Endothelial cell of umbilical vein (primary cell): ENCODE measurements at regions not wholly inside any gene's neighbourhood (a gene's known extent, or its start where the extent isn't known, plus 50 kb on each side); places are given as distances from the start of the nearest gene placed in this dataset.

Source experiments
- CTCF ChIP-seq, 2 donors: IDR thresholded peaks; 1 replicate in 1 of 2; 2 replicates in 1 of 2; pipeline ENCODE4 v1.5.1; 2011; ENCODE audit warnings: low read length in 2 of 2, mild to moderate bottlenecking in 2 of 2, moderate library complexity in 2 of 2, control low read depth in 1 of 2, inconsistent platforms in 1 of 2, low read depth in 1 of 2; ENCODE audit not compliant: insufficient read depth in 1 of 2; ENCODE audit errors: extremely low read depth in 1 of 2
- EZH2 ChIP-seq: IDR thresholded peaks from 2 replicates; pipeline ENCODE4 v1.6.1; 2012; ENCODE audit warnings: borderline replicate concordance, low read depth, mild to moderate bottlenecking, moderate library complexity, low read length, inconsistent platforms; ENCODE audit not compliant: severe bottlenecking
- FOS ChIP-seq: IDR thresholded peaks from 2 replicates; pipeline ENCODE4 v1.6.1; 2011; ENCODE audit warnings: mild to moderate bottlenecking, low read length, moderate library complexity, borderline replicate concordance; ENCODE audit not compliant: insufficient read depth
- POLR2A ChIP-seq: IDR thresholded peaks from 2 replicates; pipeline ENCODE4 v1.6.1; 2012; ENCODE audit warnings: low read depth, mild to moderate bottlenecking, control low read depth, low read length
- POLR2AphosphoS5 ChIP-seq: IDR thresholded peaks from 2 replicates; pipeline ENCODE4 v1.6.1; 2012; ENCODE audit warnings: low read depth, mild to moderate bottlenecking, control low read depth, low read length, moderate library complexity; ENCODE audit not compliant: insufficient read depth
- TF ChIP-seq, protein P1 (sequence below): IDR thresholded peaks from 2 replicates; pipeline ENCODE4 v1.6.1; 2011; ENCODE audit not compliant: insufficient read depth, insufficient read length

GRCh38 chr4:13276357-13276756 lies 207.8 kb downstream of the RAB28 start:
- TF ChIP-seq POLR2A (no peak), CTCF (IDR thresholded peaks at IDR 0.05; ENCODE audit: extremely low read depth in 1 of 2, insufficient read depth in 1 of 2, low read depth in 1 of 2, low read length in 2 of 2) (no peak), POLR2AphosphoS5 (no peak), EZH2 (no peak), FOS (no peak)
- TF ChIP-seq, protein P1, sequence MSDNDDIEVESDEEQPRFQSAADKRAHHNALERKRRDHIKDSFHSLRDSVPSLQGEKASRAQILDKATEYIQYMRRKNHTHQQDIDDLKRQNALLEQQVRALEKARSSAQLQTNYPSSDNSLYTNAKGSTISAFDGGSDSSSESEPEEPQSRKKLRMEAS = no peak
